HepG2 (cell line): ENCODE measurements at regions not wholly inside any gene's neighbourhood (a gene's known extent, or its start where the extent isn't known, plus 50 kb on each side); places are given as distances from the start of the nearest gene placed in this dataset.

Experiments
- ATF7 ChIP-seq, 2 experiments: fragments of 450-650 bp in 1 of 2; sonication (generic) in 1 of 2; formaldehyde crosslinking in 1 of 2; IDR thresholded peaks; 2 replicates each; pipeline versions ENCODE4 v1.4.0 to v1.6.1; 2016 to 2020; ENCODE audit warnings: antibody characterized with exemption in 1 of 2, mild to moderate bottlenecking in 1 of 2, missing genetic modification reagents in 1 of 2
- CREM ChIP-seq, 2 experiments: sonication (generic) in 1 of 2; formaldehyde crosslinking in 1 of 2; IDR thresholded peaks; 2 replicates each; pipeline versions ENCODE4 v1.4.0 to v1.6.1; 2016 to 2020; ENCODE audit warnings: antibody characterized with exemption in 1 of 2, mild to moderate bottlenecking in 1 of 2, missing genetic modification reagents in 1 of 2
- EED ChIP-seq: sonication (generic); formaldehyde crosslinking; IDR thresholded peaks from 2 replicates; pipeline ENCODE4 v1.5.0; 2020; ENCODE audit warnings: mild to moderate bottlenecking, missing genetic modification reagents
- ELF3 ChIP-seq: IDR thresholded peaks from 2 replicates; pipeline ENCODE4 v1.6.1; 2016; ENCODE audit warnings: missing genetic modification reagents, missing compliant biosample characterization
- FOXJ3 ChIP-seq: sonication (generic); formaldehyde crosslinking; IDR thresholded peaks from 2 replicates; pipeline ENCODE4 v1.4.0; 2020; ENCODE audit warnings: missing genetic modification reagents, mild to moderate bottlenecking, borderline replicate concordance
- HIC2 ChIP-seq: sonication (generic); formaldehyde crosslinking; IDR thresholded peaks from 2 replicates; pipeline ENCODE4 v1.9.0; 2022; ENCODE audit warnings: low read depth, missing genetic modification reagents
- JUND ChIP-seq: sonication (generic); formaldehyde crosslinking; IDR thresholded peaks from 2 replicates; pipeline ENCODE4 v1.8.0; 2022; ENCODE audit warnings: mild to moderate bottlenecking, missing genetic modification reagents
- KLF6 ChIP-seq: IDR thresholded peaks from 2 replicates; pipeline ENCODE4 v1.8.0; 2016; ENCODE audit warnings: missing biosample characterization, missing genetic modification reagents
- NFRKB ChIP-seq: fragments of 450-650 bp; IDR thresholded peaks from 2 replicates; pipeline ENCODE4 v1.6.1; 2017
- NONO ChIP-seq, 2 experiments: fragments of 450-650 bp in 1 of 2; sonication (generic) in 1 of 2; formaldehyde crosslinking in 1 of 2; IDR thresholded peaks in 1 of 2; conservative IDR thresholded peaks in 1 of 2; 2 replicates each; pipeline versions ENCODE4 v1.6.1 to v1.8.0; 2017 to 2022; ENCODE audit warnings: mild to moderate bottlenecking in 1 of 2, missing genetic modification reagents in 1 of 2, moderate library complexity in 1 of 2
- RARA ChIP-seq: IDR thresholded peaks from 2 replicates; pipeline ENCODE4 v1.6.1; 2016; ENCODE audit warnings: missing genetic modification reagents, missing compliant biosample characterization
- SMAD9 ChIP-seq: sonication (generic); formaldehyde crosslinking; IDR thresholded peaks from 2 replicates; pipeline ENCODE4 v1.5.1; 2020; ENCODE audit warnings: mild to moderate bottlenecking, missing genetic modification reagents
- STAT6 ChIP-seq: sonication (generic); formaldehyde crosslinking; IDR thresholded peaks from 2 replicates; pipeline ENCODE4 v1.4.0; 2020; ENCODE audit warnings: missing genetic modification reagents, mild to moderate bottlenecking, borderline replicate concordance
- SUZ12 ChIP-seq: fragments of 150-350 bp; IDR thresholded peaks from 2 replicates; pipeline ENCODE4 v1.6.1; 2014; ENCODE audit warnings: low read depth, low read length
- TCF7L2 ChIP-seq: IDR thresholded peaks from 2 replicates; pipeline ENCODE4 v1.6.1; 2011; ENCODE audit warnings: mild to moderate bottlenecking, low read depth, low read length, moderate library complexity
- THYN1 ChIP-seq: sonication (generic); formaldehyde crosslinking; IDR thresholded peaks from 2 replicates; pipeline ENCODE4 v1.8.1; 2023; ENCODE audit warnings: low read depth, mild to moderate bottlenecking, moderate library complexity, missing genetic modification reagents, borderline replicate concordance
- ZC3H4 ChIP-seq: sonication (generic); formaldehyde crosslinking; IDR thresholded peaks from 2 replicates; pipeline ENCODE4 v1.4.0; 2020; ENCODE audit warnings: missing genetic modification reagents, borderline replicate concordance
- ZIK1 ChIP-seq: sonication (generic); formaldehyde crosslinking; IDR thresholded peaks from 2 replicates; pipeline ENCODE4 v1.5.0; 2020; ENCODE audit warnings: mild to moderate bottlenecking, low read depth, missing genetic modification reagents, borderline replicate concordance
- ZNF10 ChIP-seq: sonication (generic); formaldehyde crosslinking; IDR thresholded peaks from 2 replicates; pipeline ENCODE4 v1.4.0; 2020; ENCODE audit warnings: mild to moderate bottlenecking, low read depth, missing genetic modification reagents, borderline replicate concordance
- ZNF331 ChIP-seq: sonication (generic); formaldehyde crosslinking; IDR thresholded peaks from 2 replicates; pipeline ENCODE4 v1.4.0; 2020; ENCODE audit warnings: missing genetic modification reagents
- ZNF720 ChIP-seq: sonication (generic); formaldehyde crosslinking; IDR thresholded peaks from 2 replicates; pipeline ENCODE4 v1.4.0; 2020; ENCODE audit warnings: missing genetic modification reagents
- ZNF883 ChIP-seq: sonication (generic); formaldehyde crosslinking; IDR thresholded peaks from 2 replicates; pipeline ENCODE4 v1.5.1; 2020; ENCODE audit warnings: mild to moderate bottlenecking, missing genetic modification reagents; ENCODE audit errors: not compliant biosample characterization
- TF ChIP-seq, protein P1 (sequence below): sonication (generic); formaldehyde crosslinking; IDR thresholded peaks from 2 replicates; pipeline ENCODE4 v1.4.0; 2020; ENCODE audit warnings: missing genetic modification reagents

- TF ChIP-seq JUND (CRISPR knock-in tag) (no peak), NONO (IDR thresholded peaks at IDR 0.05) (no peak), NONO (CRISPR knock-in tag; conservative IDR thresholded peaks at IDR 0.05) (peak; percentile 67), CREM (IDR thresholded peaks at IDR 0.05) (no peak), CREM (CRISPR knock-in tag; IDR thresholded peaks at IDR 0.05) (no peak), ZIK1 (peak; percentile 66), ZNF10 (CRISPR knock-in tag) (no peak), HIC2 (CRISPR knock-in tag) (no peak), FOXJ3 (CRISPR knock-in tag) (no peak), RARA (CRISPR knock-in tag) (peak; percentile 30; the same call in 1 of the 2 replicates), THYN1 (no peak), EED (CRISPR knock-in tag) (no peak), SMAD9 (CRISPR knock-in tag) (no peak), ZNF331 (CRISPR knock-in tag) (no peak), TCF7L2 (no peak), SUZ12 (no peak), ZC3H4 (CRISPR knock-in tag) (no peak), ATF7 (IDR thresholded peaks at IDR 0.05) (no peak), ATF7 (CRISPR knock-in tag; IDR thresholded peaks at IDR 0.05) (no peak), NFRKB (no peak), ELF3 (CRISPR knock-in tag) (peak; percentile 8), KLF6 (CRISPR knock-in tag) (peak; percentile 26; the same call in 1 of the 2 replicates), ZNF720 (CRISPR knock-in tag) (no peak), STAT6 (CRISPR knock-in tag) (no peak), ZNF883 (CRISPR knock-in tag) (no peak)
- TF ChIP-seq, protein P1, sequence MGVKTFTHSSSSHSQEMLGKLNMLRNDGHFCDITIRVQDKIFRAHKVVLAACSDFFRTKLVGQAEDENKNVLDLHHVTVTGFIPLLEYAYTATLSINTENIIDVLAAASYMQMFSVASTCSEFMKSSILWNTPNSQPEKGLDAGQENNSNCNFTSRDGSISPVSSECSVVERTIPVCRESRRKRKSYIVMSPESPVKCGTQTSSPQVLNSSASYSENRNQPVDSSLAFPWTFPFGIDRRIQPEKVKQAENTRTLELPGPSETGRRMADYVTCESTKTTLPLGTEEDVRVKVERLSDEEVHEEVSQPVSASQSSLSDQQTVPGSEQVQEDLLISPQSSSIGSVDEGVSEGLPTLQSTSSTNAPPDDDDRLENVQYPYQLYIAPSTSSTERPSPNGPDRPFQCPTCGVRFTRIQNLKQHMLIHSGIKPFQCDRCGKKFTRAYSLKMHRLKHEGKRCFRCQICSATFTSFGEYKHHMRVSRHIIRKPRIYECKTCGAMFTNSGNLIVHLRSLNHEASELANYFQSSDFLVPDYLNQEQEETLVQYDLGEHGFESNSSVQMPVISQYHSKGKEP (CRISPR knock-in tag) = no peak
Observed at GRCh38 chr18:34976899-34977837, 64.0 kb upstream of the MAPRE2 start (continued).
